ENCODE measurements at regions not wholly inside any gene's neighbourhood (a gene's known extent, or its start where the extent isn't known, plus 50 kb on each side); places are given as distances from the start of the nearest gene placed in this dataset.
"Not testable (repeated sequence)": the region's sequence is repeated elsewhere in the genome, so short reads cannot be mapped to it uniquely, and the experiment has no call there.

DNA sequence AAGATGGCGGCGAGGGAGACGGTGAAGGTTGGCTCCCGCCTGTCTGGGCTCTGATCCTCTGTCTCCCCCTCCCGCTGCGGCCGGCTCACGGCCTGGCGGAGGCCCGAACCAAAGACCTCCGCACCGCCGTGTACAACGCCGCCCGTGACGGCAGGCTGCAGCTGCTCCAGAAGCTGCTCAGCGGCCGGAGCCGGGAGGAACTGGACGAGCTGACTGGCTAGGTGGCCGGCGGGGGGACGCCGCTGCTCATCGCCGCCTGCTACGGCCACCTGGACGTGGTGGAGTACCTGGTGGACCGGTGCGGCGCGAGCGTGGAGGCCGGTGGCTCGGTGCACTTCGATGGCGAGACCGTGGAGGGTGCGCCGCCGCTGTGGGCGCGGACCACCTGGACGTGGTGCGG lies 516.5 kb downstream of the TUBA3C start:
- not testable (repeated sequence) for DNase-seq (ENCODE audit: low read depth in 3 of 3)

- DNase-seq (ENCODE audit: low read depth in 3 of 3) = not testable (repeated sequence)
These were observed 518.4 kb downstream of the TUBA3C start for GRCh38 chr13:18663222-18663621.

DNA sequence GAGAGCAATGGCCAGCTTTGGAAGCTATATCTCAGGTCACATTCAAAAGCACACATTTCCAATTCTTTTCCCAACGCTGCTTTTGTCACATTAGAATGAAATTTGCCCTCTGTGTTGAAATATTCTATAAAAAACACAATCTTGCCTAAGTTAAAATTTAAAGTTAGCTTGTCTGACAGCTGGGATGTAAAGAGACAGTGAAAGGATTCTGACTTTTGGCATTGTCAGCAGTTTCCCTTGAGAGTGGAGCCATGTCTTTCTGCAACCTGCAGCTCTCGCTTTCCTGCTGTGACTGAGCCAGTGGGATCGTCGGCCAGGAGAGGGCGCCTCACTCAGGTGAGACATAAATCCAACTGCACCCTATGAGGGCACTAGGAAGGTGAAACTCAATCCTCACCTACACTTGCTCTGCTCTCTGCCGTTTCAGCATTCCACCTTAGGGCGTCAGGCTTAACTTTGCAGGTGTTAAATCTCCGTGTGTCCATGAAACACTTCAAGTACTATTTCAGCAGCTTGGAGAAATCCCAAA lies 537.9 kb downstream of the TUBA3C start:
- DNase-seq (ENCODE audit: low read depth in 3 of 3) = peak; percentile 11 to 13 (median 13)

- not testable (repeated sequence) for DNase-seq (ENCODE audit: low read depth in 3 of 3)
These were observed 552.7 kb downstream of the TUBA3C start for GRCh38 chr13:18628928-18629327.

- DNase-seq (ENCODE audit: low read depth in 3 of 3) = no peak
These were observed 553.2 kb downstream of the TUBA3C start for GRCh38 chr13:18628428-18628827.

- not testable (repeated sequence) for DNase-seq (ENCODE audit: low read depth in 3 of 3)
These were observed 557.6 kb downstream of the TUBA3C start for GRCh38 chr13:18624061-18624460.

DNA sequence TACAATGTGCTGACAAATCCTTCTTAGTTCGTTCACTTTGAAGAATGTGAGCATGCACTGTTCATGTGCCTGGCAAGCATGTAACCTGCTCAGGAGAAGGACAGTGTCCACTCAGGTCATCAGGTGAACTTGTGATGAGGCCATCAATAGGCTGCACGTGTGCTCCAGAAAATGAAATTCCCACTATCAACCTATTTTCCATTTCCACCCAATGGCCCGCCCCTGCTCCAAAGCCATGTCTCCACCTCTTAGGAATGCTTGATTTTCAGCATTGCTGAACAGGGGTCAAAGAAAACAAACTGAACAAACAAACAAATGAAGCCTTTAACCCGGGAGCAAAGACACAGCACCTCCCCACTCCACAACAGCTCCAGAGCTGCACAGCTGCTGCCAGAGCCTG lies 563.2 kb downstream of the TUBA3C start:
- DNase-seq (ENCODE audit: low read depth in 3 of 3) = not testable (repeated sequence)

DNA sequence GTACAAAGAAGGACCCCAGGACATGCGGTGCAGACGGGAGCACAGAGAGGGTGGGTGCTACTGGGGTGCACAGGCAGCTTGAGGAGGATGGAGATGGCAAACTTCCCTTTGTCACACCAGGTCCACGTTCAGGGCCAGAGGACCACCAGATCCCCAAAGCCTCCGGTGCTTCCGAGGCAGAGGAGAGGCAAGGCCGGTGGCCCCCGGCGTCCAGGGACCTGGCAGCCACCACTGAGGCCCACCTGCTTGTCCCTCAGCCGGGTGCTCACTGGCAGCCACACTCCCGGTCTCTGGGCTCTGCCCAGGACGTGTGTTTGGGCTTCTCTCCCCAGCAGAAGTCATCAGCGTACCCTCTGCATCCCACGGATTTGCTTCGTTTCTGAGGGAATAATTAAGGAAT lies 571.1 kb downstream of the TUBA3C start:
- not testable (repeated sequence) for DNase-seq (ENCODE audit: low read depth in 3 of 3)

GRCh38 chr13:18609371-18609770 lies 572.3 kb downstream of the TUBA3C start:
- not testable (repeated sequence) for DNase-seq (ENCODE audit: low read depth in 3 of 3)

DNA sequence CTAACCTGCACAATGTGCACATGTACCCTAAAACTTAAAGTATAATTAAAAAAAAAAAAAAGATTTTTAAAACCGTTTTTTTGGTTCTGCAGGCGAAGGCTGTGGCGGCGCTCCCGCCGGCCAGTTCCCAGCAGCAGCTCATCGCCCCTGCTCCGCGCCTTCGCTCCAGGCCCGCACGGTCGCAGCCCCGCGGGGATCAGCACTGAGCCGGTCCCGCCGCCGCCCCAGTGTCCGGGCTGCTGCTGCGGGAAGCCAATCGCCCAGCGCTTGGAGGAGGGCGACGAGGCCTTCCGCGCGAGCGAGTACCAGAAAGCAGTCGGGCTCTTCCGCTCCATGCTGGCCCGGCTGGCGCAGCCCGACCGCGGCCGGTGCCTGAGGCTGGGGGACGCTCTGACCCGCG lies 572.8 kb downstream of the TUBA3C start:
- DNase-seq (ENCODE audit: low read depth in 3 of 3) = not testable (repeated sequence)

DNA sequence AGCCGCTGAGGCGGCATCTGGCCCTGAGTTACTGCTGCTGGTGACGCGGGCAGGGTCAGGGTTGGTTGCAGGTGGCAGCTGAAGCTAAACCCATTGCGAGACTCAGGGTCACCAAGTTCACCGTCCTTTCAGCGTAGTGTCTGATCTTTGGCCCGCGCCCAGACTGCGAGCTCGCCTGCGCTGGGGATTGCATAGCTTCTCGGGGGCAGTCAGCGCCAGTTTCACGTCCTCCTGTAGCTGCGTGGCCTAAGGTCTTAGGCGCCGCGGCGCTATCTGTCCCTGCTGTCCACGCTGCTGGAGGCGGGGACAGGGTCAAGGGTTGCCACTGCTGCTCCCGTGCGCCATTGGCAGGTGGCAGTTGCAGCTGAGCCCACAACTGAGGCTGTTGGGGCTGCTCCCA lies 581.3 kb downstream of the TUBA3C start:
- not testable (repeated sequence) for DNase-seq (ENCODE audit: low read depth in 3 of 3)

DNA sequence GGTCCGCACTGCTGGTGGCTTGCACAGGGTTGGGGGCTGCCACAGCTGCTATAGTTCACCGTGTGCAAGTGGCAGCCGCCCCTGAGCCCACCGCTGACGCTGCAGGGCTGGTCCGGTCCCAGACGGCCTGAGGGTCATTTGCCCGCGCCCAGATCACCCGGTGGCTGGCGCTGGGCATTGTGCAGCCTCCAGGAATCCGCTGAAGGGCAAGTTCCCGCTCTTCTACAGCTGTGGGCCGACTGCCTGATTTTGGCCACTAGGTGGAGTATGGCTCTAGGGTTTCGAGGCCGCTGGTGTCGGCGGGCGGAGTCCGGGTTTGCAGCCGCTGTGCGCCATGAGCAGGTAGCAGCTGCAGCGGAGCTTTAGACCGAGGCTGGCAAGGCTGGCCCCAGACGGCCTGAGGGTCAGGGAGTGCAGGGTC lies 581.8 kb downstream of the TUBA3C start:
- peak in 1 of 3 donors; percentile 4 for DNase-seq (ENCODE audit: low read depth in 3 of 3)

GRCh38 chr13:18598543-18598942 lies 583.1 kb downstream of the TUBA3C start:
- DNase-seq (ENCODE audit: low read depth in 3 of 3) = not testable (repeated sequence)

DNA sequence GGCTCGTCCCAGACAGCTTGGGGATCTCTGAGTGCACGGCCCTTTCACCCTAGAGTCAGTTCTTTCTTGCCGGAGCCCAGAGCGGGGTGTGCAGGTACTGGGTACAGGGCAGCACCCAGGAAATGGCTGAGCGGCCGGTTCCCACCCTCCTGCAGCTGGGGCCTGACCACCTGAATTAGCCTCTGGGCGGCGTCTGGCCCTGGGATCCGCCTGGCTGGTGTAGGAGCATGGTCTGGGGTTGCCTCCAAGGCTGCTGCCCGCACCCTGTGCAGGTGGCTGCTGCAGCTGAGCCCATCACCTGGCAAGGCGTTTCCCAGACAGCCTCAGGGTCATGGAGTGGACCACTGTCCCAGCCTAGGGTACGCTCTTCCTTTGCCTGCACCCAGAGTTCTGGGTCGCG lies 583.7 kb downstream of the TUBA3C start:
- DNase-seq (ENCODE audit: low read depth in 3 of 3) = not testable (repeated sequence)

DNA sequence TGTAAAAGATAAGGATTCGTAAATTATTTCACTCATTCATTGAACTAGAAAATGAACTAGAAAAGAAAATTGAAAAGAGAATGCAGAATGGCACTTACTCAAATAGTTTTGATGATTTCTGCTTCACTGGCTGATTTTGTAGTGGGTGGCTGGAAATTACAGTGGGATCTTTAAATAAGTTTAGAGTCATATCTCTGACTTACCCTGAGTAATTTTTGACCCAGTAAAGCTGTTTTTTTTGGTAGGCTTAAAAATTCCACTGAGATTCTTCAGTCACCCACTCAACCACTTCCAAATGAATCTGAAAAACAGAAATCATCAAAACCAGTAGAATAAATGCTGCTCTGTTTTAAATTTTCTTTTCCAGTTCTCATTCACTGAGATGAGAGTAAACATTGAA lies 604.5 kb downstream of the TUBA3C start:
- not testable (repeated sequence) for DNase-seq (ENCODE audit: low read depth in 3 of 3)

DNA sequence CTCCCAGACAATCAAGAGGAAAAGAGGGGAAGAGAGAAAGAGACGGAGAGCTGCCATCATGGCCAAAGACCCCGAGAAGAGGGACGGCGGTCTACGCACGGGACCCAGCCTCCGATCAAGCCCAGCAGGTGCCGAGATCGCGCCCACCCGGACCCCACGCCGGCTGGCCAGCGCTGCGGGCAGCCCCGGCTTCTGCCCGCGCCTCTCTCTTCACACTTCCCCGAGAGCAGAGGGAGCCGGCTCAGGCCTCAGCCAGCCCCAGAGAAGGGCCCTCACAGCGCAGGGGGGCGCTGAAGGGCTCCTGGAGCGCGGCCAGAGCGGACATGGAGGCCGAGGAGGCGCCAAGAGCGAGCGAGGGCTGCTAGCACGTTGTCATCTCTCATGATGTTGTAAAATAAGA lies 613.7 kb downstream of the TUBA3C start:
- DNase-seq (ENCODE audit: low read depth in 3 of 3) = not testable (repeated sequence)
